ENCODE measurements at regions not wholly inside any gene's neighbourhood (a gene's known extent, or its start where the extent isn't known, plus 50 kb on each side); places are given as distances from the start of the nearest gene placed in this dataset.

DNA sequence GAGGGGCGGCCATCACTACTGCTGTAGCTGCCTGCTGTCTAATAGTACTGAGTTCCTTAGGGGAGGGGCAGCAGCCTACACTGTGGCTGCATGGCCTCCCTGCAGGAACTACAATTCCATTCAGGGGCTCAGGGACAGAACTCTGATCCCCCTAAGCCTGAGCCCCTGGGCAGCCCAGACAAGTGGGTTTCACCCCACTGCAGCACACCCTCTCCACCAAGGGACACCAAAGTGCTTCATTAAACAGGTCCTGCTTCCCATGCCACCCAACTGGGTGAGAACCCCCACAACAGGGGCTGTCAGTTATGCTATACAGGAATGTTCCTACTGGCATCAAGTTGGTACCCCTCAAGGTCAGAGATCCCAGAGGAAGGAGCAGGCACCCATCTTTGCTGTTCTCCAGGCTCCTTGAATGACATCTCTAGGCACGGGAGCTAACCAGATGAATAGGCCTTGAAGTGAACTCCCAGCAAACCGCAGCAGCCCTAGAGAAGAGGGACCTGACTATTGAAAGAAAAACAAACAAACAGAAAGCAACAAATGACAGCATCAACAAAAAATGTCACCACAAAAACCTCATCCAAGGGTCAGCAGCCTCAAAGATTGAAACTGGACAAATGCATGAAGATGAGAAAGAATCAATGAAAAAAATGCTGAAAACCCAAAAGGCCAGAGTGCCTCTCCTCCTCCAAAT is 437.4 kb downstream of the NUF2 start (continued):
- TF ChIP-seq, protein P1, sequence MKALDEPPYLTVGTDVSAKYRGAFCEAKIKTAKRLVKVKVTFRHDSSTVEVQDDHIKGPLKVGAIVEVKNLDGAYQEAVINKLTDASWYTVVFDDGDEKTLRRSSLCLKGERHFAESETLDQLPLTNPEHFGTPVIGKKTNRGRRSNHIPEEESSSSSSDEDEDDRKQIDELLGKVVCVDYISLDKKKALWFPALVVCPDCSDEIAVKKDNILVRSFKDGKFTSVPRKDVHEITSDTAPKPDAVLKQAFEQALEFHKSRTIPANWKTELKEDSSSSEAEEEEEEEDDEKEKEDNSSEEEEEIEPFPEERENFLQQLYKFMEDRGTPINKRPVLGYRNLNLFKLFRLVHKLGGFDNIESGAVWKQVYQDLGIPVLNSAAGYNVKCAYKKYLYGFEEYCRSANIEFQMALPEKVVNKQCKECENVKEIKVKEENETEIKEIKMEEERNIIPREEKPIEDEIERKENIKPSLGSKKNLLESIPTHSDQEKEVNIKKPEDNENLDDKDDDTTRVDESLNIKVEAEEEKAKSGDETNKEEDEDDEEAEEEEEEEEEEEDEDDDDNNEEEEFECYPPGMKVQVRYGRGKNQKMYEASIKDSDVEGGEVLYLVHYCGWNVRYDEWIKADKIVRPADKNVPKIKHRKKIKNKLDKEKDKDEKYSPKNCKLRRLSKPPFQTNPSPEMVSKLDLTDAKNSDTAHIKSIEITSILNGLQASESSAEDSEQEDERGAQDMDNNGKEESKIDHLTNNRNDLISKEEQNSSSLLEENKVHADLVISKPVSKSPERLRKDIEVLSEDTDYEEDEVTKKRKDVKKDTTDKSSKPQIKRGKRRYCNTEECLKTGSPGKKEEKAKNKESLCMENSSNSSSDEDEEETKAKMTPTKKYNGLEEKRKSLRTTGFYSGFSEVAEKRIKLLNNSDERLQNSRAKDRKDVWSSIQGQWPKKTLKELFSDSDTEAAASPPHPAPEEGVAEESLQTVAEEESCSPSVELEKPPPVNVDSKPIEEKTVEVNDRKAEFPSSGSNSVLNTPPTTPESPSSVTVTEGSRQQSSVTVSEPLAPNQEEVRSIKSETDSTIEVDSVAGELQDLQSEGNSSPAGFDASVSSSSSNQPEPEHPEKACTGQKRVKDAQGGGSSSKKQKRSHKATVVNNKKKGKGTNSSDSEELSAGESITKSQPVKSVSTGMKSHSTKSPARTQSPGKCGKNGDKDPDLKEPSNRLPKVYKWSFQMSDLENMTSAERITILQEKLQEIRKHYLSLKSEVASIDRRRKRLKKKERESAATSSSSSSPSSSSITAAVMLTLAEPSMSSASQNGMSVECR (CRISPR knock-in tag; IDR thresholded peaks at IDR 0.05; ENCODE audit: borderline replicate concordance), result no peak
- TF ChIP-seq FOXJ3 (CRISPR knock-in tag; IDR thresholded peaks at IDR 0.05; ENCODE audit: borderline replicate concordance) (no peak), PRDM15 (CRISPR knock-in tag; IDR thresholded peaks at IDR 0.05) (no peak), ATF2 (CRISPR knock-in tag; IDR thresholded peaks at IDR 0.05; ENCODE audit: borderline replicate concordance, low read depth) (no peak), ZBTB21 (CRISPR knock-in tag; IDR thresholded peaks at IDR 0.05; ENCODE audit: borderline replicate concordance) (no peak), CREB1 (CRISPR knock-in tag; IDR thresholded peaks at IDR 0.05) (no peak), ZNF396 (CRISPR knock-in tag; IDR thresholded peaks at IDR 0.05; ENCODE audit: borderline replicate concordance) (no peak), KAT7 (CRISPR knock-in tag; IDR thresholded peaks at IDR 0.05; ENCODE audit: borderline replicate concordance) (no peak)
- TF ChIP-seq, protein P2, sequence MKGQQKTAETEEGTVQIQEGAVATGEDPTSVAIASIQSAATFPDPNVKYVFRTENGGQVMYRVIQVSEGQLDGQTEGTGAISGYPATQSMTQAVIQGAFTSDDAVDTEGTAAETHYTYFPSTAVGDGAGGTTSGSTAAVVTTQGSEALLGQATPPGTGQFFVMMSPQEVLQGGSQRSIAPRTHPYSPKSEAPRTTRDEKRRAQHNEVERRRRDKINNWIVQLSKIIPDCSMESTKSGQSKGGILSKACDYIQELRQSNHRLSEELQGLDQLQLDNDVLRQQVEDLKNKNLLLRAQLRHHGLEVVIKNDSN (CRISPR knock-in tag; IDR thresholded peaks at IDR 0.05), result no peak

GRCh38 chr1:163761898-163762297 is 440.1 kb downstream of the NUF2 start:
- TF ChIP-seq ZNF416 (CRISPR knock-in tag; IDR thresholded peaks at IDR 0.05) (no peak), MXD4 (CRISPR knock-in tag; IDR thresholded peaks at IDR 0.05; ENCODE audit: borderline replicate concordance) (no peak), TP53 (CRISPR knock-in tag; IDR thresholded peaks at IDR 0.05) (no peak), E2F4 (CRISPR knock-in tag; IDR thresholded peaks at IDR 0.05; ENCODE audit: borderline replicate concordance, low read depth) (no peak), AR (CRISPR knock-in tag; IDR thresholded peaks at IDR 0.05) (no peak)
- TF ChIP-seq, protein P3, sequence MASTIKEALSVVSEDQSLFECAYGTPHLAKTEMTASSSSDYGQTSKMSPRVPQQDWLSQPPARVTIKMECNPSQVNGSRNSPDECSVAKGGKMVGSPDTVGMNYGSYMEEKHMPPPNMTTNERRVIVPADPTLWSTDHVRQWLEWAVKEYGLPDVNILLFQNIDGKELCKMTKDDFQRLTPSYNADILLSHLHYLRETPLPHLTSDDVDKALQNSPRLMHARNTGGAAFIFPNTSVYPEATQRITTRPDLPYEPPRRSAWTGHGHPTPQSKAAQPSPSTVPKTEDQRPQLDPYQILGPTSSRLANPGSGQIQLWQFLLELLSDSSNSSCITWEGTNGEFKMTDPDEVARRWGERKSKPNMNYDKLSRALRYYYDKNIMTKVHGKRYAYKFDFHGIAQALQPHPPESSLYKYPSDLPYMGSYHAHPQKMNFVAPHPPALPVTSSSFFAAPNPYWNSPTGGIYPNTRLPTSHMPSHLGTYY (CRISPR knock-in tag; IDR thresholded peaks at IDR 0.05), result no peak
- H3K4me1 Mint-ChIP-seq, result no peaks in the 10 kb centered on the region
- DNase-seq (ENCODE audit: low spot score) (no peak), ATAC-seq (no peak)
- H3K27ac Mint-ChIP-seq, result no peak overlapping the region
- peaks cover 28% of the 10 kb centered on the region for H3K36me3 Mint-ChIP-seq
- CTCF ChIA-PET, result no interaction called here
- H3K9me3 Mint-ChIP-seq, result peaks cover 57% of the 10 kb centered on the region
- H3K27me3 Mint-ChIP-seq (ENCODE audit: low read depth), result peaks cover 11% of the 10 kb centered on the region
- no peak overlapping the region for H3K4me3 Mint-ChIP-seq
- POLR2A ChIA-PET, result no interaction called here

Measured in WTC11 (cell line).